GM19463 (cell line): ENCODE measurements at regions not wholly inside any gene's neighbourhood (a gene's known extent, or its start where the extent isn't known, plus 50 kb on each side); places are given as distances from the start of the nearest gene placed in this dataset.
"Not testable (repeated sequence)": the region's sequence is repeated elsewhere in the genome, so short reads cannot be mapped to it uniquely, and the experiment has no call there.

Source experiments
- ATAC-seq: cut with Tn5 transposase; IDR thresholded peaks from one replicate; pipeline ENCODE4 v1.9.1; 2021; ENCODE audit warnings: mild to moderate bottlenecking, moderate library complexity; ENCODE audit not compliant: unreplicated experiment

- not testable (repeated sequence) for ATAC-seq
These were observed 175.6 kb downstream of the MEX3B start for GRCh38 chr15:81870062-81870745.

DNA sequence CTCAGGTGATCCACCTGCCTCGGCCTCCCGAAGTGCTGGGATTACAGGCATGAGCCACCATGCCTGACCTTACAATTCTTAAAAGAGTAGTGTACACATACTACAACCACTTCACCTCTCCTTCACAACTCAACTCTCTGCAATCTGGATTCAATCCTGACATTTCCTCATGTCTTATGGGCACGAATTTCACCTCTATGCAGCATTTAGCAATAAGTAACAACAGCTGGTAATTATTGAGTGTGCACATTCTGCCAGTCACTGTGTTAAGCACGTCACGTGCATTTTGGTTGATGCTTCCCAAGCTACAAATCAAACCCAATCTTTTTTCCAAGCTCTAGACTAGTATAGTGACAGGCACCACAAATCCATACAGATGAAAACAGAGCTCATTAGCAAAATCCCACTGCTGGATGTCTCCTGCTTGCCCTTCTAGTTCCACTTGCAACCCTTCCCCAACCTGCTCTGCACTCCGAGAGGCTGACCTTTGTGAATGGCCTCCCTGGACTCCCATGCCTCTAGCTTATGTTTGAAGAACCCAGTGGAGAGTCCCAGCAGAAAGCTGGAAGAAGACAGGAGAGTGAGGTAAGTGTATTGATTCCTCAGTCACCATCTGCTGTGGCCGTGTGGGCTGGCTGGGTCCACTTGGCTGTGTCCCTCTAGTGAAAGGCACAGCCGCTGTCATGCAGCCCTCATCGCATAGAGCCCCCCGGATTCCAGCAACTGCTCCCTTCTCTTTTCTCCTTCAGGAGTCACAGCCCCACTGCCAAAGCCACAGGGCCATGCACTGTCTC, 176.5 kb downstream of the MEX3B start:
- ATAC-seq = no peak

- ATAC-seq = peak; percentile 99
These were observed 179.8 kb downstream of the MEX3B start for GRCh38 chr15:81865850-81866537.

- ATAC-seq = no peak
These were observed 182.7 kb downstream of the MEX3B start for GRCh38 chr15:81863162-81863561.

- no peak for ATAC-seq
These were observed 185.9 kb downstream of the MEX3B start for GRCh38 chr15:81859737-81860516.

DNA sequence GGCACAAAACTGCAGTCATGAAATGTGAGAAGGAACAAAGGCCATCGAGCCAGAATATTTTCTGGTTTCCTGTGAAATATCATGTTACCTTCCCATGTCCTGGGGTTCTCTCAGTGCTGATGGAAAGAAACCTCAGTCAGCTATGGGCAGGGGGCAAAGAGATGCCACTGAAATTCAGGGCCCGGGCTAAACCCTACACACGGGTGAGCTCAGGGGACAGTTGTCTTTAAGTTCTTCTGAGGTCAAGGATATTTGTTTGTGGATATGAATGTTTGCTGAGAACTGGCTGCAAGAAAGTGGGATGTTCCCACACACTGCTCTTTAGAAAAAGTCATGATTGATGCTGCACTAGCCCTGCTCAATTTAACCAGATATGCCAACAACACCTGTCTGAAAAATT, 187.2 kb downstream of the MEX3B start:
- ATAC-seq = no peak

GRCh38 chr15:81858136-81858535, 187.7 kb downstream of the MEX3B start:
- ATAC-seq = no peak

DNA sequence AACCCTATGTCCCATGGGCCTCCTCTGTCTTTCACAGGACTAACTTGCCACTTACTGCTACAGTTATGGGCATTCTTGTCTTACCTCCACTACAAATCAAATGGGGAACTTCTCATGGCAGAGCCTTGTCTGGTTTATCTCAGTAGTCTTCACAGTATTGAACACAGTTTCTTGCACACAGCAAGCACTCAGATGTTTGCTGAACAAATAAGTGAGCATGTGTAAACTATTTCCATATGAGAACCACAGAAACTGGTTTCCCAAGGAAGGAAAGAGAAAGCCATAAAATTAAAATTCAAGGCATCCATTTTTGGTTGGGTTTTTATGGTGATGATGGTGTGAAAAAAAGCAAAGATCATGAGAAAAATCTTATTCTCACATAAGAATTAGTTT, 189.2 kb downstream of the MEX3B start:
- ATAC-seq = no peak

DNA sequence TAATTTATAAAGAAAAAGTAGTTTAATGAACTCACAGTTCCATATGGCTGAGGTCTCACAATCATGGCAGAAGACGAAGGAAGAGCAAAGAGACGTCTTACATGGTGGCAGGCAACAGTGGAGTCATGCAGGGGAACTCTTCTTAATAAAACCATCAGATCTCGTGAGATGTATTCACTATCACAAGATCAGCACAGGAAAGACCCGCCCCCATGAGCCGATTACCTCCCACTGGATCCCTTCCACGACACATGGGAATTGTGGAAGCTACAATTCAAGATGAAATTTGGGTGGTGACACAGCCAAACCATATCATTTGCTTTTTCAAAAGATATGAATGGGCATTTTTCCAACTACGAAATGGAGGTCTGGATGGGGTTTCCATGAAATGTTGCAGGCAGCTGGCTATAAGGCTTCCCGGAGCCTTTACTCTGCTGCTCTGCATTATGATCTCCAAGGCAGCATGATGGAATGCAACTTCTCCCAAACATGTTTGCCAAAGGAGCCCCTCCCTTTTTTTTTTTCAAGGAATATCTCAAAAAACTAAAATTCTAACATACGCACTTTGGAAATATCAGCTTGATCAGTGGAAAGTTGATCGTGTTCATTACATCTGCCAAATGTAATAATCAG, 189.7 kb downstream of the MEX3B start:
- no peak for ATAC-seq

GRCh38 chr15:81853150-81853748, 192.6 kb downstream of the MEX3B start:
- ATAC-seq = no peak

DNA sequence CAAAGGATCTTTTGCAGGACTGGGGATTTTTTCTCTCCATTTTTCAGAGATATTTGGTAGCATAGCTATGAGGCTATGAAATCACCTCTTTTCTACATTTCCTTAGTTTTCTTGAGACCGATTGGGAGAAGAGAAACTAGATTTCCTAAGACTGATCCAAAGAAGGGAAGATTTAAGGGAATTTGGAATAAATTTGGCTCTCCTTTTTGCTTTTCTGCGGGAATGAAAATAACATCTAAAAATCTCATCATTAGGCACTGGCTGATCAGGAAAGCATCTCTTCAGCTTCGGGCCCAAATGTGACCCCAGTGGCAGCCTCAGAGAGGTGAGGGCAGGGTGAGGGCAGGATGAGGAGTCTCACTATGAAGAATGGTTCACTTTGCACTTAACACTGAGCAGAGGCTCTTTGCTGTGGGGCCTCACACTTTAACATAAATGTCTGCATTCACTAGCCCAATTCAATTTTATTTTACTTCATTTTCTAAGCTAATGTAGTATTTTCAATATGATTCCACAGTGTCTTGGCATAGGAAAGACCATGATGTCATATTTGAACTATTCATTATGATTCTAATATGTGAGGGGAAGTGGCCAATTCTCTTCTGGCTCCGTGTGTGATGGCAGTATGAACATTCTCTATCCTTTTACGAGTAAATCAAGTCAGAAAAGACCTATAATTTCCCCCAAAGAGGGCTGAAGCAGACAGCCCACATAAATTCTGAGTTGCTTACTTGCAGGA, 193.2 kb downstream of the MEX3B start:
- no peak for ATAC-seq

DNA sequence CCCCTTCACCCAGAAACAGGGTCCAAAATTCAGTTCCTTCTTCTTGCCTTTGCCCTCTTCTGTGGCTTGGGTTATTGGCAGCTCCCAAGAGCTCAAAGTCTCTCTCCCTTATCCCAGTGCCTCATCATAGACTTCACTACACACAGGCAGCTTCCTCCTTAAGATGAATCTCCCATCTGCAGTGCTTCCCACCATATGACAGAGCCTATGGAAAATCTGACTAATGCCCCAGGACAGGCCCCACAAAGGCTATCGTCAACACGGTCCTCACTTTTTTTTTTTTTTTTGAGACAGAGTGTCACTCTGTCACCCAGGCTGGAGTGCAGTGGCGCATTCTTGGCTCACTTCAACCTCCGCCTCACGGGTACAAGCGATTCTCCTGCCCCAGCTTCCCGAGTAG, 194.1 kb downstream of the MEX3B start:
- no peak for ATAC-seq

- ATAC-seq = no peak
These were observed 194.5 kb downstream of the MEX3B start for GRCh38 chr15:81851325-81851724.

- ATAC-seq = no peak
These were observed 196.5 kb downstream of the MEX3B start for GRCh38 chr15:81849289-81849688.

DNA sequence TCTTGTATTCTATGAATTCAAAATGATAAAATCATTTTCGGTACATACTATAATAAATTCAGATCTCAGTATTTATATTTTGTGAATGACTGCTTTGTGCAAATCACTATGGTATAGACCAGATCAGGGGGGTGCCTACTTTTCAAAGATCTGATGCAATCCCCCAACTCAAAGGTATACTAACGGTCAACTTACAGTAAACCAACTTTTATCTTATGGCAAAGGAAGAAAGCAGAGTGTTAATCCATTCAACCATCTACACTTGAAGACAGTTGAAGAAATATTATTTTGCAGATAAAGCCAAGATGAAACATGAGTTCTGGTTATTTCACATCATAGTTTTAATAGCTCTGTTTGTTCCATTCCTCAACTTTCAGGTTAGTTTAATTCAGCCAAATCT, 197.1 kb downstream of the MEX3B start:
- ATAC-seq = no peak

DNA sequence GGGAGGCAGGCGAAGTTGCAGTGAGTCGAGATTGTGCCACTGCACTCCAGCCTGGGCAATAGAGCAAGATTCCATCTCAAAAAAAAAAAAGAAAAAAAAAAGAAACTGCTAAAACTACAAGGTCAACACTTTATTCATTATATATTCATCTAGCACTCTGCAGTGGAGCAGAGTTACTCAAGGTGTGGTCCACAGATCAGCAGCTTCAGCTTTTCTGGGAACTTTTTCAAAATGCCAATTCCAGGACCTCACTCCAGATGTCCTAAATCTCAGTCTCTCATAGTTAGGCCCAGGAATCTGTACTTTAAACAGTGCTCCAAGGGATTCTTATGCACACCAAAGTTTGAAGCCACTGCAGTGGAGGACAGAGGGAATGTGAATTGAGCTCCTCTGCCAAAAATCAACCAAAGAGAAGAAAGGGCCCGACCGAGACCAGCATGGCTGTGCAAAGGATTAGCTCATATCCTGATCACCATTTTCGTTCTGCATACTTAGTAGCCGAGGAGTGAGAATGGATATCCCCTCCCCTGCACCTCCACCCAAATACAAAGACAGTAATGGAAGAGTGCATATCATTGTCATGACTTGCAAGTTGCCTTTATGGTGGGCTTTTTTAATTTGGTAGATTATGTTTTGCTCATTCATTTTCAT, 201.9 kb downstream of the MEX3B start:
- ATAC-seq = no peak

DNA sequence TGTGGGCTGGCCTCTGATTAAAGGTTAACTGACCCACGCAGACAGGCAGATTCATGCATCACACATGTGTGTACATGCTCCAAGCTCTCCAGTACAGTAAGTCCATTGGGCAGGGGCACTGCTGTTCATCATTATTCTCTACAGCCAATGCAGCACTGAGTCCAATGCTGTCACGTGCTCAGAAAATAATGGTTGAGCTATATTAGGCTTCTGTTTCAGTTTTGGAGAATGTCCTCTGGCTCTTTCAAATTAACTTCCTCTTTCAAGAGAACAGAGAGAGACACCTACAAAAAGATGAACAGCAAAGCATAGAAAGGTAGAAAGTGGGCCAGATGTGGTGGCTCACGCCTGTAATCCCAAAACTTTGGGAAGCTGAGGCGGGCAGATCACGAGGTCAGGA, 202.6 kb downstream of the MEX3B start:
- ATAC-seq = peak; percentile 66

DNA sequence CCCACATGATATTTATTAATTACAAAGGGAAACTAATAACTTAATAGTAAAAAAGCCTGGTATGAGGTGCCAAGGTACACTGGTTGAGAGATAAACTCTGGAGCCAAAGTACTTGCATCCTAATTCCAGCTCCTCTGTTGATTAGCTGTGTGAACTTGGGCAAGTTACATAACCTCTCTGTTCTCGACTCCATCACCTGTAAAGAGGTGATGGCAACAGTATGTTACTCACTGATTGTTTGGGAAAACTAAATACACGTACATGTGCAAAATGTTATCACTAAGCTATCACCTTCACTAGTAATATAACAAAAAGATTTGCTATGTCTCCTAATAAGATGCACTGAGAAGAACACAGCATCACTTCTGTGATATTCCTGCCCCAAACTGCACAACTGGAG, 206.4 kb downstream of the MEX3B start:
- no peak for ATAC-seq

GRCh38 chr15:81835731-81836130, 210.1 kb downstream of the MEX3B start:
- no peak for ATAC-seq
